Gastrocnemius medialis (tissue), 4 donors: ENCODE measurements at regions not wholly inside any gene's neighbourhood (a gene's known extent, or its start where the extent isn't known, plus 50 kb on each side); places are given as distances from the start of the nearest gene placed in this dataset.

Source experiments
- ATAC-seq, 2 donors: fragments of 150-250 bp; one replicate each; pipeline ENCODE4 v1.9.1; 2016
- DNase-seq, 2 donors: peaks; one replicate each; pipeline ENCODE4 v3.0.0-alpha.2; 2019
- H3K27ac ChIP-seq, 4 donors: fragments of 200-600 bp; sonication (generic); 1 replicate in 1 of 4; 2 replicates in 3 of 4; pipeline ENCODE4 v1.5.1; 2016 to 2018; ENCODE audit warnings: mild to moderate bottlenecking in 2 of 4, moderate library complexity in 1 of 4
- H3K27me3 ChIP-seq, 3 donors: fragments of 200-600 bp; sonication (generic) in 2 of 3; 1 replicate in 1 of 3; 2 replicates in 2 of 3; pipeline versions ENCODE4 v1.5.1 to v1.6.0; 2016 to 2019; ENCODE audit warnings: mild to moderate bottlenecking in 1 of 3, moderate library complexity in 1 of 3
- H3K36me3 ChIP-seq, 2 donors: fragments of 200-600 bp; sonication (generic) in 1 of 2; one replicate each; pipeline ENCODE4 v1.5.1; 2017 to 2018
- H3K4me1 ChIP-seq, 2 donors: fragments of 200-600 bp; sonication (generic) in 1 of 2; one replicate each; pipeline ENCODE4 v1.5.1; 2016 to 2017; ENCODE audit warnings: mild to moderate bottlenecking in 2 of 2
- H3K4me3 ChIP-seq, 4 donors: fragments of 200-600 bp; sonication (generic) in 3 of 4; 1 replicate in 1 of 4; 2 replicates in 3 of 4; pipeline ENCODE4 v1.5.1; 2016 to 2019; ENCODE audit warnings: mild to moderate bottlenecking in 2 of 4
- H3K9me3 ChIP-seq, 3 donors: fragments of 200-600 bp; sonication (generic) in 2 of 3; 1 replicate in 1 of 3; 2 replicates in 2 of 3; pipeline ENCODE4 v1.5.1; 2016 to 2019
- CTCF ChIP-seq, 5 experiments: fragments of 450-650 bp in 3 of 5; fragments of 200-600 bp in 2 of 5; sonication (generic) in 2 of 5; IDR thresholded peaks in 4 of 5; conservative IDR thresholded peaks in 1 of 5; 1 replicate in 4 of 5; 2 replicates in 1 of 5; pipeline ENCODE4 v1.5.1; 2016 to 2019; ENCODE audit warnings: antibody characterized with exemption in 5 of 5, mild to moderate bottlenecking in 3 of 5, moderate library complexity in 3 of 5
- POLR2A ChIP-seq, 2 donors: fragments of 450-650 bp; IDR thresholded peaks; one replicate each; pipeline ENCODE4 v1.6.1; 2017; ENCODE audit warnings: antibody characterized with exemption in 2 of 2, mild to moderate bottlenecking in 2 of 2, moderate library complexity in 2 of 2
- in situ Hi-C, 4 donors: fragments of 200-750 bp; cut with MboI; loops; one replicate each; pipeline versions ENCODE4 v1.15.0 to v1.8.0; 2017; ENCODE audit warnings: low sequenced_read_pairs in 4 of 4
- intact Hi-C: fragments of 100-400 bp; cut with DNase I; formaldehyde crosslinking; loops from one replicate; pipeline ENCODE4 v1.15.1; 2023; ENCODE audit warnings: low total_unique reads

DNA sequence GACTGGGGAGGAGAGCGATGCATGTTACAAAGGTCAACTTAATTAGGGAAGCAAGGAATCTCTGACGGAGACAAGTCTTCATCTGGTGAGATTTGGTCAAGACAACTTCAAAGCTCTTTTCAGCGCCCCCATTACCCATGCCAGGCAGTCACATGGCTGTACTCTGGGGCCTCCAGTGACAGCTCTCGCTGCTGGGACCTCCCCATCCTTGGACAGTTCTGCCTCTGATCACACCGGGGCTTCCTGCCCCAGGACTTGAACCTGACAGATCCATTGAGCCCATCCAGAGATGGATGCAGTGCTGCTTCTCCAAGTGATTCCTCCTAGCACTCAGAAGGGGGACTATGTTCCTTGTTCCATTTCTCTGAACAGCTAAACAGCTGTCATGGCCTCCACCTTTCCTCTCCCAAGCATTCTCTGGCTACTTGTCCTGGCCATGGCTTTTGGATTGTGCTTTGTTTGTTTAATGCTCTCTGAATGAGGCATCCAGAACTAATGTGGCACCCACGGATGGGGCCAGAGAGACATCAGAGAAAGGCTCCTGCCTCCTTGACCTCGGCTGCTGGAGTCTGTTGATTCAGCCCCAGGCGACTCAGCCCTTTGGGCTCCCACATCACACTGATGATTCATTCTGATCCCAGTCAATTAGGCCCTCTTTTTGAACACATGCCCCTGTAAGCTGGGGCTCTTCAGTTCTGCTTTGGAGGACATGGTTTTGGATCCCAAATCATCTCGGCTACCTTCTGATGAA is 122.1 kb upstream of the ADAMTS16 start:
- no peak for ATAC-seq
- Histone ChIP-seq H3K27ac (no peak overlapping the region), H3K9me3 (no peaks in the 10 kb centered on the region), H3K4me3 (no peak overlapping the region), H3K27me3 (no peaks in the 10 kb centered on the region), H3K4me1 (no peaks in the 10 kb centered on the region), H3K36me3 (no peaks in the 10 kb centered on the region)
- TF ChIP-seq POLR2A (IDR thresholded peaks at IDR 0.05), result no peak
- TF ChIP-seq CTCF (IDR thresholded peaks at IDR 0.05 in 4 of 5, conservative IDR thresholded peaks at IDR 0.05 in 1 of 5), result no peak
- no peak for DNase-seq
- in situ Hi-C loops (no loop called here), intact Hi-C loops (no loop called here)

GRCh38 chr5:5018578-5018970 is 121.6 kb upstream of the ADAMTS16 start:
- intact Hi-C loops, result no loop called here
- TF ChIP-seq CTCF (IDR thresholded peaks at IDR 0.05 in 4 of 5, conservative IDR thresholded peaks at IDR 0.05 in 1 of 5) (no peak), POLR2A (IDR thresholded peaks at IDR 0.05) (no peak)
- Histone ChIP-seq H3K9me3 (no peaks in the 10 kb centered on the region), H3K27me3 (no peaks in the 10 kb centered on the region), H3K36me3 (no peaks in the 10 kb centered on the region), H3K4me1 (no peaks in the 10 kb centered on the region), H3K4me3 (no peak overlapping the region), H3K27ac (no peak overlapping the region)
- ATAC-seq (no peak), DNase-seq (no peak)
- in situ Hi-C loops, result no loop called here

- TF ChIP-seq CTCF (IDR thresholded peaks at IDR 0.05 in 4 of 5, conservative IDR thresholded peaks at IDR 0.05 in 1 of 5) (no peak), POLR2A (IDR thresholded peaks at IDR 0.05) (no peak)
- Histone ChIP-seq H3K4me1 (no peaks in the 10 kb centered on the region), H3K27ac (no peak overlapping the region), H3K36me3 (no peaks in the 10 kb centered on the region), H3K27me3 (no peaks in the 10 kb centered on the region), H3K4me3 (no peak overlapping the region), H3K9me3 (no peaks in the 10 kb centered on the region)
- in situ Hi-C loops, result no loop called here
- intact Hi-C loops, result no loop called here
- DNase-seq (no peak), ATAC-seq (no peak)
These were observed 118.7 kb upstream of the ADAMTS16 start for GRCh38 chr5:5021436-5021835.

DNA sequence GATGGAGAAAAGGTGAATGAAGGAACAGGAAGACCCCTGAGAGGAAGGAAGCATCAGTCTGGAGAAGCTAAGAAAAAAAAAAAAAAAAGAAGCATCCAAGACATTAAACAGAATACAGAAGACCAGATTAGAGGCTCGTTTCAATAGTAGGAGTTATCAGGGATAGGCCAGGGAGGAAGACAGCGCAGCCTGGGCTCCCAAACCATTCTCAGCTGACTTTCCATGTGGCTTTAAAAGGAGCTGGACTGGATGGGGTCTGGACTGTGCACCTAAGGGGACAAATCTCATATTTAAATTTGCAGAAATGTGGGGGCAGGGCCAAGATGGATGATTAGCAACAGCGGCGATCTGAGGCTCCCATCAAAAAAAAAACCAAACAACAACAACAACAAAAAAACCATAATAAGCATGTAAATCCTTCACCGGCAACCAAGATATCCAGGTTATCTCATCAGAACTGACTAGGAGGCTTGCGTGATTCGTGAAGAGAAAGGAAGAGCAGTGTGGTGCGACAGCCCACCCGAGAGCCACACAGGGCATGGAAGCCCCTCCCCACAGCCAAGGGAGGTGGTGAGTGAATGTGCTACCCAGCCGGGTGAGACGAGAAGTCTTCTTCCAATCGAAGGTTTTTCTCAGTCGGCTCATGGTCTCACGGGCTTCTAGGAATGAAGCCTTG is 114.9 kb upstream of the ADAMTS16 start:
- DNase-seq (no peak), ATAC-seq (no peak)
- no peaks in the 10 kb centered on the region for H3K9me3 ChIP-seq
- no peak for TF ChIP-seq POLR2A (IDR thresholded peaks at IDR 0.05)
- in situ Hi-C loops, result no loop called here
- no peaks in the 10 kb centered on the region for H3K4me1 ChIP-seq
- H3K27me3 ChIP-seq, result no peaks in the 10 kb centered on the region
- intact Hi-C loops, result no loop called here
- no peak overlapping the region for H3K27ac ChIP-seq
- H3K4me3 ChIP-seq, result no peak overlapping the region
- no peaks in the 10 kb centered on the region for H3K36me3 ChIP-seq

DNA sequence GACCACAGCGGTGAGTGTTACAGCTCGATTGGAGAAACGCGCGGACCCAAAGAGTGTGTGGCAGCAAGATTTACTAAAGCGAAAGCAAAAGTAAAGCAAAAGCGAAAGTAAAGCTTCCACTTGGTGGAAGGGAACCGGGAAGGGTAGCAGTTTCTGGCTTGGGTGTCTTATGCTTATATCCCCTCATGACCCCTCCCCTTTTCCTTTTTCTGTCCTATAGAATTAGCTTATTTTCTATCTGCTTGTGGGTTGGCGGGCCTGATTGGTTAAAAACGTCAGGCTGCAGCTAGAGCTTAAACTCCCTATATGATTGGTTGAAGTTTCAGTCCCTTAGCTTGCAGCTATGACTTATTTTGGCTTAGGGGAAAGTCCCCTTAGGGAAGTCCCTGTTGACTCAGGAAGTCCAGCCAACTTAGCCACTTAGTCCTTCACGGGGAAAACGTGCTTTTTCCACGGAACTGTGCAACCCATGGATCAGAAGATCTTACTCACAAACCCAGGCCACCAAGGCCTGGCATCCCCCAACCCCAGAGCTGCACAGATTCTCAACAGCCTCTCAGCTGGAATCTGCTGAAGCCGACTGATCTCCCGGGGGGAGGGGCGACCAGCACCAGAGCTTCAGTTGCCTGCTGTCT is 114.2 kb upstream of the ADAMTS16 start:
- no peaks in the 10 kb centered on the region for H3K9me3 ChIP-seq
- H3K27me3 ChIP-seq, result no peaks in the 10 kb centered on the region
- H3K4me1 ChIP-seq, result no peaks in the 10 kb centered on the region
- no peaks in the 10 kb centered on the region for H3K36me3 ChIP-seq
- H3K4me3 ChIP-seq, result no peak overlapping the region
- ATAC-seq (no peak), DNase-seq (no peak)
- no peak overlapping the region for H3K27ac ChIP-seq
- intact Hi-C loops (no loop called here), in situ Hi-C loops (no loop called here)
- no peak for TF ChIP-seq POLR2A (IDR thresholded peaks at IDR 0.05)
- TF ChIP-seq CTCF (IDR thresholded peaks at IDR 0.05 in 4 of 5, conservative IDR thresholded peaks at IDR 0.05 in 1 of 5), result no peak
